Calu3 (cell line): ENCODE measurements at regions not wholly inside any gene's neighbourhood (a gene's known extent, or its start where the extent isn't known, plus 50 kb on each side); places are given as distances from the start of the nearest gene placed in this dataset.
"Not testable (repeated sequence)": the region's sequence is repeated elsewhere in the genome, so short reads cannot be mapped to it uniquely, and the experiment has no call there.

Experiments used
- BruUV-seq: library from RNA; stranded (reverse); fragments of 400-500 nt; replicated peaks from 2 replicates; lab custom pipeline; 2021; lab: Mats Ljungman, UMichigan
- CTCF ChIA-PET: fragments of 300-600 bp; sonication (Branson Sonifier 250); formaldehyde crosslinking; loops from one replicate; lab custom pipeline; 2022; ENCODE audit warnings: antibody characterized with exemption; lab: Charles Lee
- DNase-seq: peaks from one replicate; pipeline ENCODE4 v3.0.0; 2022
- H3K27ac Mint-ChIP-seq: one replicate; pipeline ENCODE4 v1.8.0; 2022; ENCODE audit warnings: mixed read lengths; ENCODE audit not compliant: unreplicated experiment
- H3K27me3 Mint-ChIP-seq: one replicate; pipeline ENCODE4 v1.8.0; 2022; ENCODE audit warnings: mixed read lengths; ENCODE audit not compliant: unreplicated experiment
- H3K36me3 Mint-ChIP-seq: one replicate; pipeline ENCODE4 v1.8.0; 2022; ENCODE audit warnings: mild to moderate bottlenecking, moderate library complexity, mixed read lengths; ENCODE audit not compliant: insufficient read depth, unreplicated experiment
- H3K4me1 Mint-ChIP-seq: one replicate; pipeline ENCODE4 v1.8.0; 2022; ENCODE audit warnings: mild to moderate bottlenecking, low read depth, mixed read lengths; ENCODE audit not compliant: unreplicated experiment
- H3K4me3 Mint-ChIP-seq: one replicate; pipeline ENCODE4 v1.8.0; 2022; ENCODE audit warnings: mild to moderate bottlenecking, low read depth, moderate library complexity, mixed read lengths; ENCODE audit not compliant: unreplicated experiment
- H3K9me3 Mint-ChIP-seq: one replicate; pipeline ENCODE4 v1.8.0; 2022; ENCODE audit warnings: low read depth, mixed read lengths; ENCODE audit not compliant: unreplicated experiment
- CTCF ChIP-seq: fragments of 200-600 bp; IDR thresholded peaks from one replicate; pipeline ENCODE4 v1.8.0; 2022; ENCODE audit warnings: antibody characterized with exemption; ENCODE audit not compliant: unreplicated experiment
- intact Hi-C: fragments of 100-400 bp; cut with micrococcal nuclease; formaldehyde crosslinking; loops from one replicate; pipeline ENCODE4 v1.10.0; 2022; ENCODE audit not compliant: unreplicated experiment

GRCh38 chr11:47928426-47928825, 51.9 kb upstream of the PTPRJ start:
- no TSS peak for BruUV-seq
- Mint-ChIP-seq H3K36me3 (peaks cover 6% of the 10 kb centered on the region), H3K9me3 (no peaks in the 10 kb centered on the region), H3K4me1 (peaks cover 20% of the 10 kb centered on the region), H3K27me3 (no peaks in the 10 kb centered on the region), H3K27ac (no peak overlapping the region), H3K4me3 (no peak overlapping the region)
- no peak for TF ChIP-seq CTCF
- CTCF ChIA-PET = no interaction called here
- intact Hi-C loops = no loop called here
- no peak for DNase-seq

- CTCF ChIA-PET = interaction anchor here (0.6 to 1.3 kb wide), 6 partner anchors 9 to 180 kb away, joined by 3 to 6 read pairs (median 4); partner anchors contain the start of gene NUP160
- H3K4me1 Mint-ChIP-seq = peaks cover 33% of the 10 kb centered on the region
Measured at GRCh38 chr11:47924184-47924691, 56.1 kb upstream of the PTPRJ start.

GRCh38 chr11:47923667-47924066, 56.7 kb upstream of the PTPRJ start:
- TF ChIP-seq CTCF = no peak
- BruUV-seq = no TSS peak
- Mint-ChIP-seq H3K4me3 (no peak overlapping the region), H3K27me3 (no peaks in the 10 kb centered on the region), H3K4me1 (peaks cover 39% of the 10 kb centered on the region), H3K36me3 (peaks cover 6% of the 10 kb centered on the region), H3K9me3 (no peaks in the 10 kb centered on the region), H3K27ac (peak overlapping the region; percentile 90)
- intact Hi-C loops = no loop called here
- DNase-seq = no peak
- CTCF ChIA-PET = interaction anchor here (0.6 to 1.3 kb wide), 4 partner anchors 12 to 183 kb away, joined by 3 to 6 read pairs (median 4); partner anchors contain the start of gene NUP160

More at GRCh38 chr11:47924184-47924691, 56.1 kb upstream of the PTPRJ start:
- peaks cover 6% of the 10 kb centered on the region for H3K36me3 Mint-ChIP-seq
- peak; percentile 75 for DNase-seq
- no peak for TF ChIP-seq CTCF
- H3K27ac Mint-ChIP-seq = peak overlapping the region; percentile 90
- intact Hi-C loops = no loop called here
- peak overlapping the region; percentile 30 for H3K4me3 Mint-ChIP-seq
- BruUV-seq = no TSS peak
- H3K27me3 Mint-ChIP-seq = no peaks in the 10 kb centered on the region
- no peaks in the 10 kb centered on the region for H3K9me3 Mint-ChIP-seq

GRCh38 chr11:47921080-47921555, 59.2 kb upstream of the PTPRJ start:
- BruUV-seq = not testable (repeated sequence)

GRCh38 chr11:47918882-47919495, 61.4 kb upstream of the PTPRJ start:
- no TSS peak for BruUV-seq
- no peaks in the 10 kb centered on the region for H3K36me3 Mint-ChIP-seq
- no peaks in the 10 kb centered on the region for H3K9me3 Mint-ChIP-seq
- TF ChIP-seq CTCF = no peak
- H3K4me3 Mint-ChIP-seq = no peak overlapping the region
- DNase-seq = no peak
- H3K27me3 Mint-ChIP-seq = no peaks in the 10 kb centered on the region
- peaks cover 46% of the 10 kb centered on the region for H3K4me1 Mint-ChIP-seq
- intact Hi-C loops = no loop called here
- CTCF ChIA-PET = no interaction called here
- H3K27ac Mint-ChIP-seq = peak overlapping the region; percentile 36

More at GRCh38 chr11:47921080-47921555, 59.2 kb upstream of the PTPRJ start:
- H3K27ac Mint-ChIP-seq, DNase-seq, CTCF ChIA-PET, H3K27me3 Mint-ChIP-seq, H3K9me3 Mint-ChIP-seq, H3K4me3 Mint-ChIP-seq, intact Hi-C loops, H3K36me3 Mint-ChIP-seq: not testable (repeated sequence)
- peaks cover 55% of the 10 kb centered on the region for H3K4me1 Mint-ChIP-seq
